ENCODE measurements at regions not wholly inside any gene's neighbourhood (a gene's known extent, or its start where the extent isn't known, plus 50 kb on each side); places are given as distances from the start of the nearest gene placed in this dataset.

DNA sequence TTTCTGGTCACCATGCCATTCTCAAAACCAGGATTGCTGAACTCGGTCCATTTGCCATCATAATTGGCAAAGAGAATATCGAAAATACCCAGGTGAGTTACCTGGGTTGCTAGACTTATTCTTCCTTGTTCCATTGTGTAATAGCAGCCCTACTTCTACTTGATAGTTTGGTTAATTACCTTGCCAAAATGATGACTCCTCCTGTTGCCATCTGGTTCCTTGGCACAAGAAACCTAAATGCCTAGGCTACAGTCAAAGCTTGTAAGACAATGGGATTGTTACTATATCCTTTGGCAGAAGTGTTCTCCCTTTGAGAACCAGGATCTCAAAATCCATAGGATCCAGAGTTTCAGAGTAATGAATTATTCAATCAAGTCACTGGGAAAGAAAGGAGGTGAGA lies 373.2 kb upstream of the ACTBL2 start:
- Histone ChIP-seq H3K9ac (ENCODE audit: low read length) (no peak overlapping the region), H3K9me2 (replicated peaks; ENCODE audit: insufficient read depth, low read length) (no peaks in the 10 kb centered on the region), H3K4me3 (ENCODE audit: low read length) (no peak overlapping the region), H2AFZ (ENCODE audit: low read length) (no peak overlapping the region), H3K9me3 (replicated peaks; ENCODE audit: insufficient read depth, low read length) (no peaks in the 10 kb centered on the region), H3K4me2 (ENCODE audit: low read depth, low read length) (no peak overlapping the region), H4K20me1 (ENCODE audit: insufficient read depth, low read length) (no peaks in the 10 kb centered on the region), H3K27me3 (replicated peaks; ENCODE audit: insufficient read depth, low read length) (no peaks in the 10 kb centered on the region), H3K4me1 (ENCODE audit: low read length) (no peaks in the 10 kb centered on the region), H3K27ac (ENCODE audit: low read length) (no peak overlapping the region), H3K79me2 (ENCODE audit: low read length) (no peaks in the 10 kb centered on the region), H3K36me3 (replicated peaks; ENCODE audit: insufficient read depth, low read length) (no peaks in the 10 kb centered on the region), H3F3A (ENCODE audit: insufficient read depth, low read length) (no peaks in the 10 kb centered on the region)
- no peak for DNase-seq
- no peak for TF ChIP-seq CTCF (IDR thresholded peaks at IDR 0.05; ENCODE audit: low read length)

GRCh38 chr5:57853929-57854697 lies 371.5 kb upstream of the ACTBL2 start:
- no peak overlapping the region for H2AFZ ChIP-seq (ENCODE audit: low read length)
- TF ChIP-seq EZH2phosphoT487 (IDR thresholded peaks at IDR 0.05; ENCODE audit: low read length) (no peak), CTCF (IDR thresholded peaks at IDR 0.05; ENCODE audit: low read length) (no peak), EZH2 (optimal IDR thresholded peaks at IDR 0.05; ENCODE audit: low read depth, low read length) (no peak)

GRCh38 chr5:57850109-57850508 lies 367.5 kb upstream of the ACTBL2 start:
- Histone ChIP-seq H4K20me1 (ENCODE audit: insufficient read depth, low read length) (no peaks in the 10 kb centered on the region), H3K27me3 (replicated peaks; ENCODE audit: insufficient read depth, low read length) (no peaks in the 10 kb centered on the region), H3K27ac (ENCODE audit: low read length) (no peak overlapping the region), H3K9me2 (replicated peaks; ENCODE audit: insufficient read depth, low read length) (no peaks in the 10 kb centered on the region), H3K9me3 (replicated peaks; ENCODE audit: insufficient read depth, low read length) (no peaks in the 10 kb centered on the region), H3K79me2 (ENCODE audit: low read length) (no peaks in the 10 kb centered on the region), H3F3A (ENCODE audit: insufficient read depth, low read length) (no peaks in the 10 kb centered on the region), H3K4me1 (ENCODE audit: low read length) (no peaks in the 10 kb centered on the region), H3K4me3 (ENCODE audit: low read length) (no peak overlapping the region), H3K4me2 (ENCODE audit: low read depth, low read length) (no peak overlapping the region), H3K9ac (ENCODE audit: low read length) (no peak overlapping the region), H2AFZ (ENCODE audit: low read length) (no peak overlapping the region), H3K36me3 (replicated peaks; ENCODE audit: insufficient read depth, low read length) (no peaks in the 10 kb centered on the region)
- DNase-seq = no peak
- no peak for TF ChIP-seq CTCF (IDR thresholded peaks at IDR 0.05; ENCODE audit: low read length)
- no peak for TF ChIP-seq EZH2phosphoT487 (IDR thresholded peaks at IDR 0.05; ENCODE audit: low read length)
- no peak for TF ChIP-seq EZH2 (optimal IDR thresholded peaks at IDR 0.05; ENCODE audit: low read depth, low read length)

More at GRCh38 chr5:57853929-57854697, 371.5 kb upstream of the ACTBL2 start:
- H3F3A ChIP-seq (ENCODE audit: insufficient read depth, low read length) = no peaks in the 10 kb centered on the region
- no peaks in the 10 kb centered on the region for H3K27me3 ChIP-seq (replicated peaks; ENCODE audit: insufficient read depth, low read length)
- H3K9me2 ChIP-seq (replicated peaks; ENCODE audit: insufficient read depth, low read length) = no peaks in the 10 kb centered on the region
- H3K79me2 ChIP-seq (ENCODE audit: low read length) = no peaks in the 10 kb centered on the region
- DNase-seq = no peak
- no peaks in the 10 kb centered on the region for H3K4me1 ChIP-seq (ENCODE audit: low read length)
- H4K20me1 ChIP-seq (ENCODE audit: insufficient read depth, low read length) = no peaks in the 10 kb centered on the region
- H3K27ac ChIP-seq (ENCODE audit: low read length) = no peak overlapping the region
- H3K4me3 ChIP-seq (ENCODE audit: low read length) = no peak overlapping the region
- H3K9me3 ChIP-seq (replicated peaks; ENCODE audit: insufficient read depth, low read length) = no peaks in the 10 kb centered on the region
- no peak overlapping the region for H3K4me2 ChIP-seq (ENCODE audit: low read depth, low read length)
- no peaks in the 10 kb centered on the region for H3K36me3 ChIP-seq (replicated peaks; ENCODE audit: insufficient read depth, low read length)
- H3K9ac ChIP-seq (ENCODE audit: low read length) = no peak overlapping the region

All from MM.1S (cell line).